Limb (tissue), 2 donors: ENCODE measurements at regions not wholly inside any gene's neighbourhood (a gene's known extent, or its start where the extent isn't known, plus 50 kb on each side); places are given as distances from the start of the nearest gene placed in this dataset.

Experiments
- DNase-seq, 2 donors: peaks; one replicate each; pipeline ENCODE4 v3.0.0-alpha.2; 2016; ENCODE audit errors: extremely low spot score in 2 of 2

GRCh38 chr5:107294211-107294550 is 376.6 kb downstream of the EFNA5 start:
- DNase-seq: no peak

GRCh38 chr5:107293541-107294210 is 377.1 kb downstream of the EFNA5 start:
- DNase-seq: no peak

- no peak for DNase-seq
Measured at GRCh38 chr5:107291866-107292265, 378.9 kb downstream of the EFNA5 start.

- DNase-seq: no peak
Measured at GRCh38 chr5:107290780-107291398, 379.8 kb downstream of the EFNA5 start.

GRCh38 chr5:107289030-107289714 is 381.6 kb downstream of the EFNA5 start:
- no peak for DNase-seq

- no peak for DNase-seq
Measured at GRCh38 chr5:107286447-107287098, 384.2 kb downstream of the EFNA5 start.

GRCh38 chr5:107285772-107286171 is 385.0 kb downstream of the EFNA5 start:
- DNase-seq: no peak

GRCh38 chr5:107284822-107285525 is 385.8 kb downstream of the EFNA5 start:
- no peak for DNase-seq

- DNase-seq: no peak
Measured at GRCh38 chr5:107282061-107282460, 388.7 kb downstream of the EFNA5 start.

- DNase-seq: no peak
Measured at GRCh38 chr5:107278774-107279173, 392.0 kb downstream of the EFNA5 start.

- no peak for DNase-seq
Measured at GRCh38 chr5:107277485-107278125, 393.1 kb downstream of the EFNA5 start.

GRCh38 chr5:107275333-107275732 is 395.4 kb downstream of the EFNA5 start:
- no peak for DNase-seq

- DNase-seq: no peak
Measured at GRCh38 chr5:107274571-107274970, 396.2 kb downstream of the EFNA5 start.

GRCh38 chr5:107272954-107273353 is 397.8 kb downstream of the EFNA5 start:
- DNase-seq: no peak

- no peak for DNase-seq
Measured at GRCh38 chr5:107272509-107272908, 398.2 kb downstream of the EFNA5 start.

- no peak for DNase-seq
Measured at GRCh38 chr5:107271682-107272350, 398.9 kb downstream of the EFNA5 start.

- DNase-seq: no peak
Measured at GRCh38 chr5:107270561-107270960, 400.2 kb downstream of the EFNA5 start.

GRCh38 chr5:107269678-107270077 is 401.1 kb downstream of the EFNA5 start:
- no peak for DNase-seq

GRCh38 chr5:107269256-107269655 is 401.5 kb downstream of the EFNA5 start:
- DNase-seq: no peak

- no peak for DNase-seq
Measured at GRCh38 chr5:107268241-107268640, 402.5 kb downstream of the EFNA5 start.

- DNase-seq: no peak
Measured at GRCh38 chr5:107266100-107266499, 404.6 kb downstream of the EFNA5 start.
